Activated T-cell treated with anti-CD3 and anti-CD28 coated beads, Interleukin-2, amount 50 U/mL, for 24 hours (primary cell): ENCODE measurements at regions not wholly inside any gene's neighbourhood (a gene's known extent, or its start where the extent isn't known, plus 50 kb on each side); places are given as distances from the start of the nearest gene placed in this dataset.
"Not testable (repeated sequence)": the region's sequence is repeated elsewhere in the genome, so short reads cannot be mapped to it uniquely, and the experiment has no call there.

Source experiments
- DNase-seq: peaks from one replicate; pipeline ENCODE4 v3.0.0-alpha.2; 2020
- H3K27ac Mint-ChIP-seq: 2 replicates; pipeline ENCODE4 v1.8.0; 2020; ENCODE audit warnings: mild to moderate bottlenecking, mixed read lengths
- H3K27me3 Mint-ChIP-seq: 2 replicates; pipeline ENCODE4 v1.8.0; 2020; ENCODE audit warnings: mixed read lengths
- H3K36me3 Mint-ChIP-seq: 2 replicates; pipeline ENCODE4 v1.8.0; 2020; ENCODE audit warnings: low read depth, mixed read lengths
- H3K4me1 Mint-ChIP-seq: 2 replicates; pipeline ENCODE4 v1.8.0; 2020; ENCODE audit warnings: low read depth, mixed read lengths
- H3K4me3 Mint-ChIP-seq: 2 replicates; pipeline ENCODE4 v1.8.0; 2020; ENCODE audit warnings: mild to moderate bottlenecking, moderate library complexity, mixed read lengths
- H3K9me3 Mint-ChIP-seq: 2 replicates; pipeline ENCODE4 v1.8.0; 2020; ENCODE audit warnings: mixed read lengths

GRCh38 chrX:42027367-42028000, 104.1 kb upstream of the CASK start:
- no peaks in the 10 kb centered on the region for H3K36me3 Mint-ChIP-seq

GRCh38 chrX:42025861-42026260, 102.5 kb upstream of the CASK start:
- H3K4me3 Mint-ChIP-seq, result no peak overlapping the region
- DNase-seq, result no peak

More at GRCh38 chrX:42027367-42028000, 104.1 kb upstream of the CASK start:
- Mint-ChIP-seq H3K27ac (no peak overlapping the region), H3K27me3 (peaks cover 22% of the 10 kb centered on the region), H3K4me3 (no peak overlapping the region), H3K4me1 (peaks cover 2% of the 10 kb centered on the region), H3K9me3 (no peaks in the 10 kb centered on the region)
- no peak for DNase-seq

GRCh38 chrX:42023122-42023521, 99.8 kb upstream of the CASK start:
- no peaks in the 10 kb centered on the region for H3K36me3 Mint-ChIP-seq
- no peak for DNase-seq
- H3K27ac Mint-ChIP-seq, result peak overlapping the region; percentile 45
- no peak overlapping the region for H3K4me3 Mint-ChIP-seq
- peaks cover 33% of the 10 kb centered on the region for H3K27me3 Mint-ChIP-seq
- H3K9me3 Mint-ChIP-seq, result no peaks in the 10 kb centered on the region
- H3K4me1 Mint-ChIP-seq, result peaks cover 28% of the 10 kb centered on the region

More at GRCh38 chrX:42025861-42026260, 102.5 kb upstream of the CASK start:
- Mint-ChIP-seq H3K27ac (no peak overlapping the region), H3K9me3 (no peaks in the 10 kb centered on the region), H3K36me3 (no peaks in the 10 kb centered on the region), H3K27me3 (peaks cover 29% of the 10 kb centered on the region), H3K4me1 (peaks cover 16% of the 10 kb centered on the region)

GRCh38 chrX:42022158-42022557, 98.8 kb upstream of the CASK start:
- DNase-seq, result no peak
- Mint-ChIP-seq H3K27ac (peak overlapping the region; percentile 75), H3K9me3 (no peaks in the 10 kb centered on the region), H3K4me3 (no peak overlapping the region), H3K4me1 (peaks cover 28% of the 10 kb centered on the region), H3K36me3 (no peaks in the 10 kb centered on the region), H3K27me3 (peaks cover 30% of the 10 kb centered on the region)

- Mint-ChIP-seq H3K36me3 (no peaks in the 10 kb centered on the region), H3K4me3 (no peak overlapping the region), H3K27me3 (peaks cover 22% of the 10 kb centered on the region), H3K27ac (peak overlapping the region; percentile 71), H3K4me1 (peaks cover 28% of the 10 kb centered on the region), H3K9me3 (no peaks in the 10 kb centered on the region)
- DNase-seq, result no peak
These were observed 97.7 kb upstream of the CASK start for GRCh38 chrX:42021058-42021457.

- no peak overlapping the region for H3K4me3 Mint-ChIP-seq
- H3K36me3 Mint-ChIP-seq, result no peaks in the 10 kb centered on the region
- DNase-seq, result no peak
- peaks cover 22% of the 10 kb centered on the region for H3K27me3 Mint-ChIP-seq
- no peaks in the 10 kb centered on the region for H3K9me3 Mint-ChIP-seq
- peak overlapping the region; percentile 2 for H3K27ac Mint-ChIP-seq
- H3K4me1 Mint-ChIP-seq, result peaks cover 28% of the 10 kb centered on the region
These were observed 96.9 kb upstream of the CASK start for GRCh38 chrX:42020225-42020624.

GRCh38 chrX:42017971-42018370, 94.6 kb upstream of the CASK start:
- no peak overlapping the region for H3K4me3 Mint-ChIP-seq
- H3K9me3 Mint-ChIP-seq, result no peaks in the 10 kb centered on the region
- peaks cover 11% of the 10 kb centered on the region for H3K27me3 Mint-ChIP-seq
- no peak for DNase-seq
- H3K4me1 Mint-ChIP-seq, result peaks cover 27% of the 10 kb centered on the region
- no peaks in the 10 kb centered on the region for H3K36me3 Mint-ChIP-seq
- no peak overlapping the region for H3K27ac Mint-ChIP-seq

- no peaks in the 10 kb centered on the region for H3K36me3 Mint-ChIP-seq
- no peaks in the 10 kb centered on the region for H3K9me3 Mint-ChIP-seq
These were observed 77.5 kb upstream of the CASK start for GRCh38 chrX:42000836-42001235.

GRCh38 chrX:41984628-41985027, 61.3 kb upstream of the CASK start:
- H3K4me1 Mint-ChIP-seq, result peaks cover 6% of the 10 kb centered on the region
- DNase-seq, result no peak
- peaks cover 33% of the 10 kb centered on the region for H3K27me3 Mint-ChIP-seq
- no peak overlapping the region for H3K4me3 Mint-ChIP-seq
- no peaks in the 10 kb centered on the region for H3K36me3 Mint-ChIP-seq
- H3K9me3 Mint-ChIP-seq, result no peaks in the 10 kb centered on the region
- no peak overlapping the region for H3K27ac Mint-ChIP-seq

More at GRCh38 chrX:42000836-42001235, 77.5 kb upstream of the CASK start:
- peaks cover 37% of the 10 kb centered on the region for H3K27me3 Mint-ChIP-seq
- no peak overlapping the region for H3K4me3 Mint-ChIP-seq
- H3K4me1 Mint-ChIP-seq, result no peaks in the 10 kb centered on the region
- H3K27ac Mint-ChIP-seq, result no peak overlapping the region
- DNase-seq, result no peak

- Mint-ChIP-seq H3K36me3 (no peaks in the 10 kb centered on the region), H3K27ac (no peak overlapping the region), H3K4me3 (no peak overlapping the region), H3K9me3 (no peaks in the 10 kb centered on the region), H3K4me1 (peaks cover 6% of the 10 kb centered on the region), H3K27me3 (peaks cover 38% of the 10 kb centered on the region)
- DNase-seq, result no peak
These were observed 59.6 kb upstream of the CASK start for GRCh38 chrX:41982953-41983352.

GRCh38 chrX:41981481-41982013, 58.2 kb upstream of the CASK start:
- no peak overlapping the region for H3K4me3 Mint-ChIP-seq
- no peaks in the 10 kb centered on the region for H3K9me3 Mint-ChIP-seq
- DNase-seq, result no peak
- peaks cover 34% of the 10 kb centered on the region for H3K27me3 Mint-ChIP-seq
- peaks cover 6% of the 10 kb centered on the region for H3K4me1 Mint-ChIP-seq
- H3K36me3 Mint-ChIP-seq, result no peaks in the 10 kb centered on the region
- no peak overlapping the region for H3K27ac Mint-ChIP-seq

- H3K4me3 Mint-ChIP-seq, H3K36me3 Mint-ChIP-seq, H3K9me3 Mint-ChIP-seq, H3K27ac Mint-ChIP-seq, H3K4me1 Mint-ChIP-seq, DNase-seq: not testable (repeated sequence)
- H3K27me3 Mint-ChIP-seq, result peaks cover 61% of the 10 kb centered on the region
These were observed 51.3 kb upstream of the CASK start for GRCh38 chrX:41974677-41975076.

GRCh38 chrX:41973208-41973607, 49.9 kb upstream of the CASK start:
- no peaks in the 10 kb centered on the region for H3K9me3 Mint-ChIP-seq
- no peaks in the 10 kb centered on the region for H3K4me1 Mint-ChIP-seq
- no peak for DNase-seq
- H3K27ac Mint-ChIP-seq, result no peak overlapping the region
- no peak overlapping the region for H3K4me3 Mint-ChIP-seq
- H3K27me3 Mint-ChIP-seq, result peaks cover 55% of the 10 kb centered on the region
- no peaks in the 10 kb centered on the region for H3K36me3 Mint-ChIP-seq
